SKM-1 treated with dmso at 0.1 percent for 144 hours (cell line): ENCODE measurements at regions not wholly inside any gene's neighbourhood (a gene's known extent, or its start where the extent isn't known, plus 50 kb on each side); places are given as distances from the start of the nearest gene placed in this dataset.
"Not testable (repeated sequence)": the region's sequence is repeated elsewhere in the genome, so short reads cannot be mapped to it uniquely, and the experiment has no call there.

ENCODE experiments used
- DNase-seq: peaks from one replicate; lab custom pipeline; 2025; ENCODE audit not compliant: unreplicated experiment; lab: John Stamatoyannopoulos, UW

- DNase-seq = no peak
These were observed 105.5 kb downstream of the FEM1C start for GRCh38 chr5:115439042-115439441.

- DNase-seq = no peak
These were observed 108.5 kb downstream of the FEM1C start for GRCh38 chr5:115435778-115436712.

- no peak for DNase-seq
These were observed 109.4 kb downstream of the FEM1C start for GRCh38 chr5:115435065-115435777.

- DNase-seq = no peak
These were observed 110.7 kb downstream of the FEM1C start for GRCh38 chr5:115433918-115434317.

- DNase-seq = no peak
These were observed 111.9 kb downstream of the FEM1C start for GRCh38 chr5:115432691-115433090.

GRCh38 chr5:115431116-115431515 lies 113.5 kb downstream of the FEM1C start:
- no peak for DNase-seq

GRCh38 chr5:115430374-115430773 lies 114.2 kb downstream of the FEM1C start:
- DNase-seq = no peak

- DNase-seq = no peak
These were observed 115.1 kb downstream of the FEM1C start for GRCh38 chr5:115429345-115429940.

GRCh38 chr5:115428676-115429075 lies 115.9 kb downstream of the FEM1C start:
- no peak for DNase-seq

- DNase-seq = no peak
These were observed 116.3 kb downstream of the FEM1C start for GRCh38 chr5:115428248-115428647.

GRCh38 chr5:115424446-115424845 lies 120.1 kb downstream of the FEM1C start:
- DNase-seq = no peak

GRCh38 chr5:115424030-115424429 lies 120.5 kb downstream of the FEM1C start:
- no peak for DNase-seq

- DNase-seq = no peak
These were observed 121.0 kb downstream of the FEM1C start for GRCh38 chr5:115423541-115423940.

GRCh38 chr5:115423051-115423450 lies 121.5 kb downstream of the FEM1C start:
- no peak for DNase-seq

GRCh38 chr5:115420812-115421211 lies 123.8 kb downstream of the FEM1C start:
- DNase-seq = not testable (repeated sequence)

GRCh38 chr5:115419846-115420585 lies 123.6 kb upstream of the CCDC112 start:
- DNase-seq = peak; percentile 12

GRCh38 chr5:115418788-115419187 lies 122.3 kb upstream of the CCDC112 start:
- no peak for DNase-seq

- no peak for DNase-seq
These were observed 120.6 kb upstream of the CCDC112 start for GRCh38 chr5:115417076-115417475.

GRCh38 chr5:115415143-115415491 lies 118.7 kb upstream of the CCDC112 start:
- no peak for DNase-seq

- no peak for DNase-seq
These were observed 118.1 kb upstream of the CCDC112 start for GRCh38 chr5:115414406-115415142.
